ENCODE measurements at regions not wholly inside any gene's neighbourhood (a gene's known extent, or its start where the extent isn't known, plus 50 kb on each side); places are given as distances from the start of the nearest gene placed in this dataset.

- TF ChIP-seq POLR2AphosphoS5 (IDR thresholded peaks at IDR 0.05; ENCODE audit: borderline replicate concordance, low read depth, low read length) (no peak), EZH2 (IDR thresholded peaks at IDR 0.05) (no peak)
Observed at GRCh38 chr7:51950813-51951212, 634.2 kb upstream of the COBL start.
